Amniotic epithelial cell (primary cell): ENCODE measurements at regions not wholly inside any gene's neighbourhood (a gene's known extent, or its start where the extent isn't known, plus 50 kb on each side); places are given as distances from the start of the nearest gene placed in this dataset.

Experiments used
- DNase-seq: peaks from one replicate; pipeline ENCODE4 v3.0.0-alpha.2; 2010; ENCODE audit warnings: low read depth

GRCh38 chr17:72258711-72259110 is 137.9 kb downstream of the SOX9 start:
- DNase-seq: no peak

GRCh38 chr17:72259922-72260321 is 139.1 kb downstream of the SOX9 start:
- DNase-seq: no peak

- DNase-seq: no peak
Measured at GRCh38 chr17:72262766-72263165, 141.9 kb downstream of the SOX9 start.

- DNase-seq: no peak
Measured at GRCh38 chr17:72264682-72265405, 144.0 kb downstream of the SOX9 start.

GRCh38 chr17:72266112-72266775 is 145.4 kb downstream of the SOX9 start:
- DNase-seq: no peak

GRCh38 chr17:72267601-72268000 is 146.8 kb downstream of the SOX9 start:
- DNase-seq: no peak

GRCh38 chr17:72268431-72268830 is 147.6 kb downstream of the SOX9 start:
- DNase-seq: no peak

- no peak for DNase-seq
Measured at GRCh38 chr17:72270273-72270924, 149.6 kb downstream of the SOX9 start.

GRCh38 chr17:72271603-72272002 is 150.8 kb downstream of the SOX9 start:
- DNase-seq: no peak

- no peak for DNase-seq
Measured at GRCh38 chr17:72273289-72274056, 152.7 kb downstream of the SOX9 start.

- no peak for DNase-seq
Measured at GRCh38 chr17:72274614-72275013, 153.8 kb downstream of the SOX9 start.

GRCh38 chr17:72280881-72281280 is 160.1 kb downstream of the SOX9 start:
- no peak for DNase-seq

GRCh38 chr17:72282439-72283029 is 161.7 kb downstream of the SOX9 start:
- no peak for DNase-seq

GRCh38 chr17:72284806-72285205 is 164.0 kb downstream of the SOX9 start:
- DNase-seq: no peak

- no peak for DNase-seq
Measured at GRCh38 chr17:72287586-72287985, 166.8 kb downstream of the SOX9 start.

- no peak for DNase-seq
Measured at GRCh38 chr17:72294487-72294893, 173.7 kb downstream of the SOX9 start.

- DNase-seq: peak; percentile 71
Measured at GRCh38 chr17:72295916-72296315, 175.1 kb downstream of the SOX9 start.

GRCh38 chr17:72296456-72296855 is 175.6 kb downstream of the SOX9 start:
- peak; percentile 34 for DNase-seq

GRCh38 chr17:72297326-72298115 is 176.7 kb downstream of the SOX9 start:
- peak; percentile 79 for DNase-seq

GRCh38 chr17:72299100-72299499 is 178.3 kb downstream of the SOX9 start:
- DNase-seq: no peak

- DNase-seq: no peak
Measured at GRCh38 chr17:72299592-72299991, 178.8 kb downstream of the SOX9 start.
